Heart left ventricle (tissue), 16 donors: ENCODE measurements at regions not wholly inside any gene's neighbourhood (a gene's known extent, or its start where the extent isn't known, plus 50 kb on each side); places are given as distances from the start of the nearest gene placed in this dataset.

Experiments used
- ATAC-seq, 4 donors: fragments of 200-7000 bp; cut with Tn5 transposase; one replicate each; pipeline ENCODE4 v1.9.1; 2020 to 2022; ENCODE audit warnings: moderate library complexity in 4 of 4, mild to moderate bottlenecking in 3 of 4, moderate number of reproducible peaks in 1 of 4
- DNase-seq, 5 donors: peaks; one replicate each; pipeline ENCODE4 v3.0.0-alpha.2; 2020
- H3K27ac ChIP-seq, 12 donors: fragments of 200-600 bp; sonication (generic) in 4 of 12; one replicate each; pipeline versions ENCODE4 v1.5.0 to v1.8.0; 2016 to 2022; ENCODE audit warnings: mild to moderate bottlenecking in 2 of 12
- H3K27me3 ChIP-seq, 9 donors: fragments of 200-600 bp; sonication (generic) in 2 of 9; one replicate each; pipeline versions ENCODE4 v1.5.1 to v1.8.0; 2016 to 2022; ENCODE audit warnings: mild to moderate bottlenecking in 3 of 9
- H3K36me3 ChIP-seq, 9 donors: fragments of 200-600 bp; sonication (generic) in 2 of 9; one replicate each; pipeline versions ENCODE4 v1.5.0 to v1.8.0; 2018 to 2022; ENCODE audit warnings: mild to moderate bottlenecking in 2 of 9
- H3K4me1 ChIP-seq, 12 donors: fragments of 200-600 bp; sonication (generic) in 4 of 12; one replicate each; pipeline versions ENCODE4 v1.5.0 to v1.8.0; 2016 to 2022; ENCODE audit warnings: mild to moderate bottlenecking in 3 of 12
- H3K4me3 ChIP-seq, 12 donors: fragments of 200-600 bp; sonication (generic) in 4 of 12; one replicate each; pipeline versions ENCODE4 v1.5.0 to v1.8.0; 2017 to 2022; ENCODE audit warnings: mild to moderate bottlenecking in 9 of 12, moderate library complexity in 4 of 12
- H3K9me3 ChIP-seq, 12 donors: fragments of 200-600 bp; sonication (generic) in 4 of 12; one replicate each; pipeline versions ENCODE4 v1.5.0 to v1.8.0; 2016 to 2022; ENCODE audit warnings: mild to moderate bottlenecking in 1 of 12
- POLR2A ChIP-seq, 2 donors: fragments of 450-650 bp; IDR thresholded peaks; one replicate each; pipeline ENCODE4 v1.6.1; 2017; ENCODE audit warnings: antibody characterized with exemption in 2 of 2, mild to moderate bottlenecking in 2 of 2, moderate library complexity in 2 of 2
- WGBS, 4 donors: extraction: QIAGEN DNeasy Blood & Tissue Kit in 2 of 4; methylation state at CpG; one replicate each; pipeline versions ENCODE4 v1.1.5 to v1.1.7; 2013 to 2018; 5-methylcytosine and 5-hydroxymethylcytosine counted together
- intact Hi-C, 10 donors: fragments of 100-400 bp; cut with DNase I; formaldehyde crosslinking; loops; one replicate each; pipeline versions ENCODE4 v1.11.1 to v1.14.2; 2022
- TF ChIP-seq, protein P1 (sequence below), 12 donors: fragments of 200-600 bp; sonication (generic) in 4 of 12; IDR thresholded peaks; one replicate each; pipeline versions ENCODE4 v1.5.0 to v1.8.0; 2018 to 2022; ENCODE audit warnings: antibody characterized with exemption in 12 of 12, mild to moderate bottlenecking in 5 of 12
- donor health status: ischemic (EF 13 %, LVEDD 7.1; RV severe dilation, severe dysfunction).
- donor health status: healthy with polysubstance abuse.
- donor health status: DM: no; HTN: yes; CAD: no.
- donor health status: DM: no; HTN: no; CAD: no.
- donor health status: ischemic (EF 25% LVEDD 6.9; RV normal size, moderate dysfunction).
- donor health status: ischemic (EF 25% LVEDD 5.7; RV mildly dilated, moderate dysfunction).
- donor health status: healthy.
- donor health status: DM: yes; HTN: yes; CAD: no.
- donor health status: ischemic (EF 35%, LVEDD 5.7; RV mildly dilated, moderate dysfunction).
- donor health status: nonischemic (EF 11% LVEDD 7.7; RV severe dilation, severe dysfunction).
- donor health status: DM: yes; HTN: yes; CAD: no.
- donor health status: PGD.
- donor health status: ischemic (EF 29% LVEDD 5.4; RV normal size, mild dysfunction).
- donor health status: nonischemic (EF 23%, LVEDD 6.1; RV moderate dilation, normal function).

DNA sequence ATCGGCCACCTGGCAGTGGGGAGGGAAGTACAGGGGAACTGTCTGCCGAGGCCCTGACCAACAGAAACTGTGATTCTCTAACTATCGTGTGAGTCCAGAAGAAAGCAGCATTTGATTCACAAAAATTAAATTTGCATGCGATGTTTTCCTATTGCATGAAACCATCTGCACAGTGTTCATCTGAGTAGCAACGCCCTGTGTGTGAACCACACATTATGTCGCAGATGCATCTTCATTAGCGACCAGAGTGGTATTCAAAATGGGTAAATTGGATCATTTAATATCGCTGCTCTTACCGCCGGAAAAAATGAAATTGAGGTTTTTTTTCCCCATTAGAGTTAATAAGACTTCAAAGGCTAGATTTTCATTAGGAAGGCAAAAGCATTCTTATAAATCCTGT, 260.6 kb downstream of the ABCC12 start:
- 92 to 95% (median 94%) methylated on average over 10 of the region's 10 CpGs for WGBS, 4 donors
- Histone ChIP-seq H3K4me3 (no peak overlapping the region), H3K9me3 (peaks cover 0 to 15% (median 0%) of the 10 kb centered on the region in 12 donors), H3K36me3 (no peaks in the 10 kb centered on the region), H3K27ac (no peak overlapping the region), H3K27me3 (peaks cover 0 to 4% (median 0%) of the 10 kb centered on the region in 9 donors), H3K4me1 (no peaks in the 10 kb centered on the region)
- intact Hi-C loops = no loop called here
- DNase-seq (no peak), ATAC-seq (no peak)
- no peak for TF ChIP-seq POLR2A (IDR thresholded peaks at IDR 0.05)
- TF ChIP-seq, protein P1, sequence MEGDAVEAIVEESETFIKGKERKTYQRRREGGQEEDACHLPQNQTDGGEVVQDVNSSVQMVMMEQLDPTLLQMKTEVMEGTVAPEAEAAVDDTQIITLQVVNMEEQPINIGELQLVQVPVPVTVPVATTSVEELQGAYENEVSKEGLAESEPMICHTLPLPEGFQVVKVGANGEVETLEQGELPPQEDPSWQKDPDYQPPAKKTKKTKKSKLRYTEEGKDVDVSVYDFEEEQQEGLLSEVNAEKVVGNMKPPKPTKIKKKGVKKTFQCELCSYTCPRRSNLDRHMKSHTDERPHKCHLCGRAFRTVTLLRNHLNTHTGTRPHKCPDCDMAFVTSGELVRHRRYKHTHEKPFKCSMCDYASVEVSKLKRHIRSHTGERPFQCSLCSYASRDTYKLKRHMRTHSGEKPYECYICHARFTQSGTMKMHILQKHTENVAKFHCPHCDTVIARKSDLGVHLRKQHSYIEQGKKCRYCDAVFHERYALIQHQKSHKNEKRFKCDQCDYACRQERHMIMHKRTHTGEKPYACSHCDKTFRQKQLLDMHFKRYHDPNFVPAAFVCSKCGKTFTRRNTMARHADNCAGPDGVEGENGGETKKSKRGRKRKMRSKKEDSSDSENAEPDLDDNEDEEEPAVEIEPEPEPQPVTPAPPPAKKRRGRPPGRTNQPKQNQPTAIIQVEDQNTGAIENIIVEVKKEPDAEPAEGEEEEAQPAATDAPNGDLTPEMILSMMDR (IDR thresholded peaks at IDR 0.05) = no peak

DNA sequence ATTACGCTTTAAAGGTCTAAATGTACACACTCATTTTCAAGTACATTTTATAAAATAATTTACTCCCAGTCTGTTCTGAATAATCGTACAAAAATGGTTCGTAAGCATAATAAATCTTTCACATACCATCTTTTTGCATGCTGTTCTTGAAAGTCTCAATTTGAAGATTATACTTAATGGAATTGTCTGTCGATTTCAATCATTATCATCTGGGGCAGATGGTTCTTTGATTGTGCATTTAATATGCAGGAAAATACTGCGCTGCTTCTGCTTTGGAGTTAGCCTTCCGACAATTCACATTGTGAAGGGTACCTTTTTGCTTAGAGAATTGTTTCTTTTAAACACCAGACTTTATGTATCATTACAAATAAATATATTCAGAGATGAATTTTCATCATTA, 262.8 kb downstream of the ABCC12 start:
- no peak overlapping the region for H3K27ac ChIP-seq
- no peak for ATAC-seq
- H3K4me3 ChIP-seq = no peak overlapping the region
- 92 to 96% (median 95%) methylated on average over 6 of the region's 6 CpGs for WGBS, 4 donors
- intact Hi-C loops = no loop called here
- TF ChIP-seq POLR2A (IDR thresholded peaks at IDR 0.05) = no peak
- TF ChIP-seq, protein P1 (IDR thresholded peaks at IDR 0.05) = no peak
- H3K9me3 ChIP-seq = peaks cover 0 to 6% (median 0%) of the 10 kb centered on the region in 12 donors
- H3K36me3 ChIP-seq = no peaks in the 10 kb centered on the region
- no peaks in the 10 kb centered on the region for H3K4me1 ChIP-seq
- peaks cover 0 to 8% (median 0%) of the 10 kb centered on the region in 9 donors for H3K27me3 ChIP-seq
- no peak for DNase-seq

DNA sequence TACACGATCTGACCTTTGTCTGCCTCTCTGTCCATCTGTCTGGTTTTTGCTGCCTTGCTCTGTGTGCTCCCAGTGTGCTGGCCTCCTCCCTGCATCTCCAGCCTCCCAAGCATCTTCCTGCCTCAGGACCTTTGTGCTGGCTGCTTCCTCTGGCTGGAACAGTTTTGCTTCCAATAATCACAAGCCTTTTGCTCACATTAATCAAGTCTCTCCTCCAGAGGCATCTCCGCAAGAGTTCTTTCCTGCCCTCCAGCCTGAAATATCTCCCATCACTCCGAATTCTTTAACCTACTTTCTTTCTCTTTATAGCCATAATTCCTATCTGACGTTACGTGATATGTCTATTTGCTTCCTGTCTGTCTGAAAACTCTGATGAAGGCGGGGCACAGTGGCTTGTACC, 267.1 kb downstream of the ABCC12 start:
- peaks cover 0 to 6% (median 0%) of the 10 kb centered on the region in 12 donors for H3K9me3 ChIP-seq
- no peaks in the 10 kb centered on the region for H3K36me3 ChIP-seq
- peaks cover 0 to 7% (median 0%) of the 10 kb centered on the region in 9 donors for H3K27me3 ChIP-seq
- intact Hi-C loops = no loop called here
- ATAC-seq (no peak), DNase-seq (no peak)
- no peak overlapping the region for H3K27ac ChIP-seq
- 71 to 74% (median 74%) methylated on average over 6 of the region's 6 CpGs for WGBS, 4 donors
- H3K4me3 ChIP-seq = no peak overlapping the region
- TF ChIP-seq, protein P1 (IDR thresholded peaks at IDR 0.05) = no peak
- no peaks in the 10 kb centered on the region for H3K4me1 ChIP-seq

DNA sequence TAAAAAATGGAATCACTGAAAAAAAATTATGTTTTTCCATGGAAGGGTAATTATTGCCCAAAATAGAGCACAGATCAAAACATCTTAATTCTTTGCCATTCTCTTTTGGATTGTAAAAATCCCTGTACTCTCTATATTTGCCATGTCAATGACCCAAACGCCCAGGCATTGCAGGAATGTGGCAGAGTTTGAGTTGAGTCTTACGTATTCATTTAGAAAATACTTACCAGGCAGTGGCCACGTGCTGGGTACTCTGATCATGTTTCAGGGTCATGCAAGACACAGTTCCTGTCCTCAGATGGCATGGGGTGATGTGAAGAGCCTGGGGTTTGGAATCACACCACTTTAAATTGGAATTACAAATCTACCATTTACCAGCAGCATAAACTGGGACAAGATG, 267.7 kb downstream of the ABCC12 start:
- Histone ChIP-seq H3K27me3 (peaks cover 0 to 7% (median 0%) of the 10 kb centered on the region in 9 donors), H3K27ac (no peak overlapping the region), H3K4me1 (no peaks in the 10 kb centered on the region), H3K36me3 (no peaks in the 10 kb centered on the region), H3K4me3 (no peak overlapping the region), H3K9me3 (peaks cover 0 to 6% (median 0%) of the 10 kb centered on the region in 12 donors)
- TF ChIP-seq, protein P1 (IDR thresholded peaks at IDR 0.05) = no peak
- TF ChIP-seq POLR2A (IDR thresholded peaks at IDR 0.05) = no peak
- DNase-seq (no peak), ATAC-seq (no peak)
- 17 to 32% (median 29%) methylated on average over 3 of the region's 3 CpGs for WGBS, 4 donors
- intact Hi-C loops = no loop called here
